Stimulated activated CD8-positive, alpha-beta memory T cell treated with anti-CD3 and anti-CD28 coated beads, Interleukin-4, amount 100 ng/mL, for 24 hours (primary cell): ENCODE measurements at regions not wholly inside any gene's neighbourhood (a gene's known extent, or its start where the extent isn't known, plus 50 kb on each side); places are given as distances from the start of the nearest gene placed in this dataset.
"Not testable (repeated sequence)": the region's sequence is repeated elsewhere in the genome, so short reads cannot be mapped to it uniquely, and the experiment has no call there.

Experiments
- DNase-seq: peaks from one replicate; pipeline ENCODE4 v3.0.0-alpha.2; 2020; ENCODE audit warnings: low read depth

DNA sequence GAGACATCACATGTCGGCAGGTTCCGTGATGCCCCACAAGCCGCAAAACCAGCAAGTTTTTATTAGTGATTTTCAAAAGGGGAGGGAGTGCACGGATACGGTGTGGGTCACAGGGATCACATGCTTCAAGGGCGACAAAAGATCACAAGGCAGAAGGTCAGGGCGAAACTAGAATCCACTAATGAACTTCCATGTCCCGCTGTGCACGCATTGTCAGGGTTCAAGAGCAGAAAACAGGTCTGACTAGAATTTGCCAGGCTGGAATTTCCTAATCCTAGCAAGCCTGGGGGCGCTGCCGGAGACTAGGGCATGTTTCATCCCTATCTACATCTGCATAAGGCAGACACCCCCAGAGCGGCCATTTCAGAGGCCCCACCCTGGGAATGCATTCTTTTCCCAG, 225.2 kb downstream of the NPHP4 start:
- not testable (repeated sequence) for DNase-seq

DNA sequence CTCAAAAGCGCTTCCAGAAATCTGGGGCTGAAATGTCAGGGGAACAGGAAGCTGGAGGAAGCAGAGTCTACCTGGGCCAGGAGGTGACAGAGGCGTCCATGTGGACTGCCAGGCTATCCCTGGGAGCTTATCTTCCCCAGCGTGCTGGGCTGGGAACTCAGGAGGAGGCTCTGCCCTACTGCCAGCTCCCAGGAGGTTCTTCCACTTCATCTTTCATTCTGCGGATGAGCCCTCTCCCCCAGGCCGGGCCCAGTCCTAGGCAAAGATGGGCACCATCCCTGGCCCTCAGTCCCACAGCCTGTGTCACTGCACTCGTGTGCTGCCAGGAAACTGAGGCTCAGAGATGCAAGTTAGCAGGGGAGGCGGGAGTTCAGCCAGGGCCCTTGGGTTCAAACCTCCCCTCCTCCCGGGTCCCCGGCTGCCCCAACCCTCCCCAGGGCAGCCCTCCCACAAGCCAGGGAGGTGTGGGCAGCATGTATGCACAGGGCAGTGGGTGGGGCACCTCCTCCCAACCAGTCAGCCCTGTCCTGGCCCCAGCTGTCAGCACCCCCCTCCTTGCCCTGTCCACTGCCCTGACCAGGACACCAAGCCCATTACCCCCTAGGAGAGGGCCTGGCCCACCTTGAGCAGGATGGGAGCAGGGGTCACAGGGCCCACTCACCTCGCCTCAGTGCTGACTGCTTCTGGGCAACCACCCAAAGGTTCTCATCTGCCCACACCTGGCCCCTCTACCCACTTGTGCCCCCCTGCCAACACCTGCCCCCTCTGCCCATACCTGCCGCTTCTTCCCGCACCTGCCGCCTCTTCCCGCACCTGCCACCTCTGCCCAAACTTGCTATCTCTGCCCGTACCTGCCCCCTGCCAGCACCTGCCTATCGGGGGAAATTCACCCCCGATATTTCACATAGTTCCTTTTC, 226.0 kb downstream of the NPHP4 start:
- DNase-seq = no peak

DNA sequence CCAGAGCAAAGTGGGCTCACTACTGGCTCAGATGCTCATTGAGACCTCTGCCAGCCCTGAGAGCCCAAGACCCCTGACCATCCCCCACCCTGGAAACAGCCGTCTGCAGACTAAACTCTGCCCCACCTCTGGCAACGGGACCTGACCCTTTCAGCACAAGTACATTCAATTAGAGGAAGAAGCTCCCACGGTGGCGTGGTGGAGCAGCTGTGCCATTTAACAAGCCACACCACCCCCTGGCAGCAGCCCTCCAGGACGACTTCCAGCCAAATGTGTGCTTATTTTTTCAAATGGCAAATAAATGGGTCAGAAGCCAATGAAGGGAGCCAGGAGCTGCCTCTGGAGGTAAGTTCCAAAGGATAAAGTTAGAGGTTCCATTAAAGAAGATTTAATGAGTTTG, 226.7 kb downstream of the NPHP4 start:
- DNase-seq = no peak

DNA sequence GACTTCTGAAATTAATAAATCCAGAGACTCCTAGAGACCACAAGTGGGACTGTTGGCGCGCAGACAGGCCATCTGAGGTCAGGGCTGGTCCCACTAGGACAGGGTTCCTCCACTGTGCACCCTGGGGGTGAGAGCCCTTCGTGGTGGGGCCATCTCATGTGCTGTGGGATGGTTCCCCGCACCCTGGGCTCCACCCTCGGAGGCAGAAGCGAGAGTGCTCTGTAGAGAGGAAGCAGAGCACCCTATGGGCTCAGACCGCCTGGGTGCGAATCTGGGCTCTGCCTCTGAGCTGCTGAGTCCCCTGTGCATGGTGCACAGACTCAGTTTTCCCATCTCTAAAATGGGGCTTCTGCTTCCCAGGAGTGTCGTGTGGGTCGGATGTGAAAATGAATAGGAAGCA, 227.3 kb downstream of the NPHP4 start:
- DNase-seq = no peak

GRCh38 chr1:5764464-5764863, 227.8 kb downstream of the NPHP4 start:
- DNase-seq = no peak

- no peak for DNase-seq
Measured at GRCh38 chr1:5763696-5764370, 228.4 kb downstream of the NPHP4 start.

GRCh38 chr1:5758859-5759578, 233.2 kb downstream of the NPHP4 start:
- DNase-seq = no peak

- DNase-seq = no peak
Measured at GRCh38 chr1:5758000-5758858, 234.0 kb downstream of the NPHP4 start.

DNA sequence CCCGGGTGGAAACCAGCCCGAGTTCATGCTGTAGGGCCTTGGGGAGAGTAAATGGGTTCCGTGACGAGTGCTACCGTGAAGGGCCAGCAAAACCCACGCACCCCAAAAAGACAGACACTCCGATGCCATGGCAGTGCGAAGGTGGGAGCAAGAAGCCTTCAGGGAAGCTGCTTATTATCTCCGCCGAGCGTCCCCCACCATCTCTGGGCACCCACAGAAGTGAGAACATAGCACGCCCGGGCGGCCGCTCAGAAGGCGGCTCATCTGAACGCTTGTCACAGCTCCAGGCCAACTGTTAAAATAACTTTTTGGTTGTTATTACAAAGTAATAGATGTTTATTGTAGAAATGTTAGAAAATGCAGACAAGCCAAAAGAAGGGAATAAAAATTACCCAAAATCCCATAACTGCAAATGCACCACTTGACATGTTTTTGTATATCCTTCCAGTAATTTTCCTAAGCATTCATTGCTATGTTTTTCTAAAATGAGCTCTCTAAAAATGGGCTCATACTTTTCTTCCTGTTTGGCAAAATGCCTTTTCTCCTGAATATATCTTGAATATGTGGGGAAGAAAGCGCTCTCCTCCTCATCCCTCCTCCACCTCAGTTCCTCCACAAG, 234.9 kb downstream of the NPHP4 start:
- DNase-seq = no peak

- no peak for DNase-seq
Measured at GRCh38 chr1:5756434-5757186, 235.6 kb downstream of the NPHP4 start.

DNA sequence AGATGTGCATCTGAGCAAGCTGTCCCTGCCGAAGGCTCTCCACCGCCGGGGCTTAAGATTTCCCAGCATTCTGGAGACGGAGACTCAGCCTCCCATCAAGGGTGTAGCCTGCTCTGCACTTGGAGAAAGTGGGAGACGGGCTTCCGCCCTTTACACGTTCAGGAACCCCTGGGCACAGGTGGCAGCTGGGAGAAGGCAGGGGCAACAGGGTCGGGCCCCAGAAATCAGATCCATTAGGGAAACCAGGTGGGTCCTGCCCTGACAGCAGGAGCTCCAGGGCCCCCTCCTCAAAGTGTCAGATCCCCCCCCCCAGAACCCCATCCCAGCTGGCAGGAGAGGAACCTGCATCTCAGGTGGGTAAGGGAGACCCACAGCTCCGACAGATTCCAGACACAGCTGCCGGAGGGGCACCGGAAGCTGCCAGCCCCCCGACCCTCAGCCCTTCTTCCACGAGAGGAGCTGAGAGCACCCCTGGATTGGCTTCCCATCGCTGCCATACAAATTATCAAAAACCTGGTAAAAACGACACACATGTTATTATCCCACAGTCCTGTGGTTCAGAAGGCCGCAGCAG, 236.6 kb downstream of the NPHP4 start:
- no peak for DNase-seq

- no peak for DNase-seq
Measured at GRCh38 chr1:5754817-5755551, 237.2 kb downstream of the NPHP4 start.

DNA sequence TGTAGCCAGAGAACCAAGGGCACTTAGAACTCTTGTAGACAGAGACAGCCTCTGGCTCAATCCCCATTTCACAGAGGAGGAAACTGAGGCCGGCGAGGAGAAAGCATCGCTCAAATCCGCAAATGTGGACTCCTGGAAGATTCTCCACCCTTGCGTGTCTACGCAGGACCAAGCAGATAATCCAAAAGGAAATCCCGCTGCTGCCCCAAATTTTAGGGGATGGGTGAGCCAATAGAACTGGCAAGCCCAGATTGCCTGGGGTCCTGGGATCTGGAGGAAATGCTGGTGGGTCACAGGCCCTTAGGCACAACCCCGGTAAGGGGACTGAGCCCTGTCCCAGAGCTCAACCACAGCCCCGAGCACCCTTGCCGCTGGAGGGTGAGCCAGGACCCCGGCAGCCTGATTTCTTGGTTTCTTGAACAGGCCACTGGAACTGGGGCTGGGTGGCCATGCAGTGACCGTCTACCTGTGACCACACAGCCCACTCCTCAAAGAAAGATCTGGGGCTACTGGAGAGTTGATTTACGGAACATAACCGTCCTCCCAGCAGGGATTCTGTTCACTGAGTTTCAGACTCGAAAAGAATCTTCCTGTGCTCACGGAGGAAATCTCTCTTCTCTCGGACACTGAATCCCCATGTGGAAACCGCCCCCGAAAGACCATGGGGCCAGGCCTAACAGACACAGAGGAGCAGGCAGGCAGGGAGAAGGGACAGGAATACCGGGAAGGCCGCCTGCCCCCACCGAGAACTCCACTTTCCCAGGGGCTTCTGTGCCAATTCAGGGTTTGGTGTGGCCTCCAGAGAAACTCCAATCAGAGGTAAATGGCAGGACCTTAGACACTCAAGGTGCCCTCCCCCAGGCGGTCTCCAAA, 238.4 kb downstream of the NPHP4 start:
- DNase-seq = no peak

DNA sequence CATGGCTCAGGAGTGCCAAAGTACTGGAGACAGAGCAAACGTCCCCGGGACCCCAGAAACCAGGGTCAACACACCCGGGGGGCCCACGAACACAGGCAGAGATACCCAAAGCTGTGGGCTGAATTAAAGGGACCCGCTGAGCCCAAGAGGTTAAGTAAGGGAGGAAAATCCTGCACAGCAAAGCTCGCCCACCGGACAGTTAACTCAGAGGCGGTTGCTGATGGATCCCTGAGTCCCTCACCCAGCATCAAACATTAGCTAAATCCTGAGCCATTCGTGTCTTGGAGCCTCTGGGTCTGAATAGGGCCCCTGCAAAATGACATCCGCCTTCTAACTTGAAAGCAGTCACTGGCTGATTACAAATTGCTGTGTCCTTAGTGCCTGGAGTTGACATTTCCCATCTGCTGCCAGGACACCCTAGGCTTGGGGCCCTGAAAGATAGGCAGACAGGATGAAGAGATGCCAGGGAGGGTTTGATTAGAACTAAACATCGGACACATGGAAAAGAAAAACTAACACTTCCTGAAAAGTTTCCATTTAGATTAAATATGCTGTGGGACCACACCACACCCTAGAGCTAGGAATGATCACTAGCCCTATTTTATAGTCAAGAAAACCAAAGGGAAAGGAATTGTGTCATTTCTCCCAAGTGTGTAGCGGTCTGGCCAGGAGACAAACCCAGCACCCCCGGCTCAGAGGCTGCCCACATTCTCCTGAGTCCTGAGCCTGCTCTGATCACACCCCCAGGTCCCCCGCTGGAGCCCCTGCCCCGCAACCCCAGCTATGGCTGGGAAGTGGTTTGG, 239.3 kb downstream of the NPHP4 start:
- no peak for DNase-seq

GRCh38 chr1:5751833-5752745, 240.1 kb downstream of the NPHP4 start:
- no peak for DNase-seq

- no peak for DNase-seq
Measured at GRCh38 chr1:5751163-5751540, 241.1 kb downstream of the NPHP4 start.
